Spinal cord (tissue), 9 donors: ENCODE measurements at regions not wholly inside any gene's neighbourhood (a gene's known extent, or its start where the extent isn't known, plus 50 kb on each side); places are given as distances from the start of the nearest gene placed in this dataset.

Source experiments
- DNase-seq, 6 donors: peaks; one replicate each; pipeline versions ENCODE4 v3.0.0 to v3.0.0-alpha.2; 2013 to 2015; ENCODE audit warnings: low spot score in 6 of 6, low read depth in 4 of 6
- H3K27ac ChIP-seq: one replicate; pipeline ENCODE4 v1.5.1; 2013; ENCODE audit warnings: low read depth, low read length, control low read depth
- H3K27me3 ChIP-seq: one replicate; pipeline ENCODE4 v1.6.1; 2013; ENCODE audit warnings: low read length; ENCODE audit not compliant: control insufficient read depth, insufficient read depth
- H3K36me3 ChIP-seq: one replicate; pipeline ENCODE4 v1.6.1; 2013; ENCODE audit warnings: low read length; ENCODE audit not compliant: control insufficient read depth, insufficient read depth
- H3K4me1 ChIP-seq: one replicate; pipeline ENCODE4 v1.6.1; 2013; ENCODE audit warnings: low read length; ENCODE audit not compliant: control insufficient read depth, insufficient read depth
- H3K4me3 ChIP-seq: one replicate; pipeline ENCODE4 v1.5.1; 2013; ENCODE audit warnings: low read depth, low read length, control low read depth
- H3K9me3 ChIP-seq: one replicate; pipeline ENCODE4 v1.6.1; 2013; ENCODE audit warnings: low read length; ENCODE audit not compliant: control insufficient read depth, insufficient read depth
- WGBS: methylation state at CpG from one replicate; pipeline ENCODE4 v1.1.5; 2013; ENCODE audit warnings: missing lambda C conversion rate; ENCODE audit not compliant: insufficient coverage; 5-methylcytosine and 5-hydroxymethylcytosine counted together
- donor health status: healthy.

DNA sequence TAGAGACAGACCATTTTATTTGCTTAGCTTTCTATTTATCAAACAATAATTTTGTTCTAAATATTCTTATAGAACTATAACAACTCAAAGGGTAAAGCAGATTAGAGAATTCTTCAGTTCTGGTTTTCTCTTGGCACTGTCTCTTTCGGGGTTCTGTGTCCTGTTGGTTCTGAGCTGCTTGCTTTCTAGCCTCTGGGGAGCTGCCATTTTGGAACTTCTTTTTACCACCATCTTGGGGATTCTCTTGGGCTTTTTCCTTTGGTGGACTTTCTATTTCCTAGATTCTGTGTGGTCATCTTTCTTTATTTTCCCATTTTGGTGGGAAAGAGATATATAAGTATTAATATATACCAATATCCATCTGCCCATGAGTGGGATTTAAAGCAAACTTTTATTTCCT lies 467.7 kb downstream of the PCNX1 start:
- H3K36me3 ChIP-seq, result no peaks in the 10 kb centered on the region
- no peaks in the 10 kb centered on the region for H3K9me3 ChIP-seq
- 86% methylated on average over 1 of the region's 1 CpG for WGBS

DNA sequence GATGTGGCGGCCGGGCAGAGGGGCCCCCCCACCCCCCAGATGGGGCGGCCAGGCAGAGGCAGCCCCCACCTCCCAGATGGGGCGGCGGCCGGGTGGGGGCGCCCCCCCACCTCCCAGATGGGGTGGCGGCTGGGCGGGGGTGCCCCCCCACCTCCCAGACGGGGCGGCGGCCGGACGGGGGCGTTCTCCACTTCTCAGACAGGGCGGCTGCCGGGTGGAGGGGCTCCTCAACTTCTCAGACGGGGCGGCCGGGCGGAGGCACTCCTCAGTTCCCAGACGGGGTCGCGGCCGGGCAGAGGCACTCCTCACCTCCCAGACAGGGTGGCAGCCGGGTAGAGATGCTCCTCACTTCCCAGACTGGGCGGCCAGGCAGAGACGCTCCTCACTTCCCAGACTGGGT lies 469.8 kb downstream of the PCNX1 start:
- no peak for DNase-seq
- Histone ChIP-seq H3K36me3 (no peaks in the 10 kb centered on the region), H3K4me1 (no peaks in the 10 kb centered on the region), H3K9me3 (no peaks in the 10 kb centered on the region), H3K4me3 (no peak overlapping the region), H3K27ac (no peak overlapping the region), H3K27me3 (no peaks in the 10 kb centered on the region)
- 99% methylated on average over 20 of the region's 28 CpGs for WGBS

More for the DNA sequence above, 467.7 kb downstream of the PCNX1 start:
- H3K27me3 ChIP-seq, result no peaks in the 10 kb centered on the region
- H3K27ac ChIP-seq, result no peak overlapping the region
- H3K4me3 ChIP-seq, result no peak overlapping the region
- H3K4me1 ChIP-seq, result no peaks in the 10 kb centered on the region
- DNase-seq, result no peak

DNA sequence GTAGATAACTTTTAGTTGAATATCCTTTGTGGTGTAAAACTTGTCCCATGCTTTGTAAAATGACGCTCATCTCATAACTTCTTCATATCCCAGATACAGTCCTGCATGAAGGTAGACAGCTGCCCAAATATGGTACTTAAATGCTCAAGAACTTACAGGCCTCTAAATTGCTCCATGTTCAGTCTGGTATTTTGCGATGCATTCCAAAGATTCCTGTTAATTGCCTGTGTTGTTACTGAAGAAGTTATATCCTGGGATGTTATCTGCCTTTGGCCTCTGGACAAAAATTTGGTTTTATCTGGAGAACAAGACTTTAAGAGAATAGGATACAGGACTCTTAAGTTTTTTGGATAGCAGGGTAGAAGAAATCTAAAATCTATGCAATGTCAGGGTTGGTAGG lies 473.0 kb downstream of the PCNX1 start:
- H3K27ac ChIP-seq, result no peak overlapping the region
- no peaks in the 10 kb centered on the region for H3K9me3 ChIP-seq
- H3K4me1 ChIP-seq, result no peaks in the 10 kb centered on the region
- no peak for DNase-seq
- no peaks in the 10 kb centered on the region for H3K36me3 ChIP-seq
- H3K27me3 ChIP-seq, result no peaks in the 10 kb centered on the region
- no peak overlapping the region for H3K4me3 ChIP-seq
- 83% methylated on average over 1 of the region's 2 CpGs for WGBS

DNA sequence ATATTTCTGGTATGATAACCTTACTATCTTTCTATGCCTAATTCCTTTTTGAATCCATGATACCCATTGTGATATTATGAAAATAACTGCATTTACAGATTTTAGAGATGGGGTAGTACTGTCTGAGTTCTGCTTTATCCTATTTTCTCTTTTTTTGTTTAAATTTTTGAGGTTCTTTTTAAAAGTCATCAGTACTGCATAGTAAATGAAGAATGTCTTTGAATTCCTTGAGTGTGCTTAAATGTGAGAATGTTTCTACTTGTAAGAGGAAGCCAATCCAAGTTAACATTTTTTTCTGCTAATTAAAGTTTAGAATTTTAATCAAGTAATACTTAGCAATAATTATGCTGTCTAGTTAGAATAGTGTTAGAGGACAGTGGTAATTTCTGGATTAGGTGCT lies 474.6 kb downstream of the PCNX1 start:
- Histone ChIP-seq H3K4me1 (no peaks in the 10 kb centered on the region), H3K4me3 (no peak overlapping the region), H3K27me3 (no peaks in the 10 kb centered on the region), H3K36me3 (no peaks in the 10 kb centered on the region), H3K9me3 (no peaks in the 10 kb centered on the region), H3K27ac (no peak overlapping the region)
- no peak for DNase-seq

DNA sequence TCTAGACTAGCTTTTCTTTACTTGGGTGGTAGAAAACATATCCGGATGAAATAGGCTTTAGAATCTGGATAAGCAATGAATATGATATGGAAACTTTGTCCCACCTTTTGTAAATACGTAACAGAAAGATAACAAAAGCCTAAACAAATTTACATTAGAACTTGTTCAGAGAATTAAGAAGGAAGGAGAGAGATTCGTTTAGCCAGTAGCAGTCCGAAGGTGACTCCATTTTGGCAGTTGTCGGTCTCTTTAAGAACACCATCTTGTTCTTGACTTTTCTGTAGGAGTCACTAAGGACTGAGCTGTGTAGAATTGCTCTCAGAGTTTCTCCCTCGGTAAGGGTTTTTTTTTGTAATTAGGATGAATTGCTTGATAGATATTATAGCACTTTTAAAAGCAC lies 475.1 kb downstream of the PCNX1 start:
- no peaks in the 10 kb centered on the region for H3K36me3 ChIP-seq
- H3K27me3 ChIP-seq, result no peaks in the 10 kb centered on the region
- H3K27ac ChIP-seq, result no peak overlapping the region
- WGBS, result 100% methylated on average over 1 of the region's 6 CpGs
- H3K4me3 ChIP-seq, result no peak overlapping the region
- DNase-seq, result no peak
- no peaks in the 10 kb centered on the region for H3K9me3 ChIP-seq
- no peaks in the 10 kb centered on the region for H3K4me1 ChIP-seq

DNA sequence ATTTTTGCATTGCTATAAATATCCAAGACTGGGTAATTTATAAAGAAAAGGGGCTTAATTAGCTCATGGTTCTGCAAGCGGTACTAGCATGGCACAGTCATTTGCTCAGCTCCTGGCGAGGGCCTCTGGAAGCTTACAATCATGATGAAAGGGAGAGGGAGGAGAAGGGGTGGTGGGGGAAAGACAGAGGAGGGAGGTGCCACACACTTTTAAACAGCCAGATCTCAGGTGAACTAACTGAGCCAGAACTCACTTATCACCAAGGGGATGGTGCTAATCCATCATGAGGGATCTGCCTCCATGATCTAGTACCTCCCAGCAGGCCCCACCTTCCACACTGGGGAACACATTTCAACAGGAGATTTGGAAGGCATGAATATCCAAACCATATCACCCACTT lies 476.3 kb downstream of the PCNX1 start:
- no peaks in the 10 kb centered on the region for H3K27me3 ChIP-seq
- DNase-seq, result no peak
- no peaks in the 10 kb centered on the region for H3K36me3 ChIP-seq
- H3K27ac ChIP-seq, result no peak overlapping the region
- H3K4me1 ChIP-seq, result no peaks in the 10 kb centered on the region
- 95% methylated on average over 2 of the region's 2 CpGs for WGBS
- no peak overlapping the region for H3K4me3 ChIP-seq
- H3K9me3 ChIP-seq, result no peaks in the 10 kb centered on the region

DNA sequence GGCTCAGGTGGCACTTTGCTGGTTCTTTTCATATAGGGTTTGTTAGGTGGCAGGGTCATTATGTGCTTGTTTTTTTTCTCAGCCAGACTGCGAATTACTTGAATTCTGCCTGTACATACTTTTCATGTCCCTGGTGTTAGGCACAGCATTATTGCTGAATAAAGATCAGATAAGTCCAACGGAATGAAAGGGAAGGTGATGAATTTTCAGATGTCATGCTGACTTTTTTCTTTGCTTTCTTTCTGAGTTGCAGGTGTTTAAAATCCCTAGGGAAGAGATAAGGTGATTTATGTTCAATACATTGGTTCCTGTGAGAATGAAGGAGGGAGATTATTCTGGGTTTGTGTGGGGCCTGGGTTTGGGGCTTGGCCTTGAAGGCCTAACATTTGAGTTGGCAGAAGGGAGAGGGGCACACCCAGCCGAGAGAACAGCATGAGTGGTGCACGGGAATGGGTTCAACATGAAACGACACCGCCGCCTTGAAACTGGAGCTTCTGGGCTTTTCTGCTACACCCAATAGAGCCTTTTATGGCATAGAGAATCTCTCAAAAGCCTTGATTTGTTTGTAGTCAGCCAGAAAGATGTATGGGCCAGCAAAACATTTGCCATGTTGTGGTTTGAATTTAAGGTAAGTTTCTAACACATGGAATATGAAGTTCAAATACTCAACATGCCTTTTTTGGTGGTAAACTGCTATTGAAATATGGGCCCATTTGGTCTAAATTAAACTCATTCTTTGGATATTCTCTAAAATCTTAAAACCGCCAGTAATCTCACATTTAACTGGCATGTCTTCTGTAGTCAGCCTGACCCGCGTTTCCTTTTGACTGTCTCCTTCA lies 477.0 kb downstream of the PCNX1 start:
- Histone ChIP-seq H3K36me3 (no peaks in the 10 kb centered on the region), H3K9me3 (no peaks in the 10 kb centered on the region), H3K27me3 (no peaks in the 10 kb centered on the region), H3K27ac (no peak overlapping the region), H3K4me1 (no peaks in the 10 kb centered on the region), H3K4me3 (no peak overlapping the region)
- WGBS, result 61% methylated on average over 1 of the region's 10 CpGs
- peak in 1 of 6 donors; percentile 22 for DNase-seq

DNA sequence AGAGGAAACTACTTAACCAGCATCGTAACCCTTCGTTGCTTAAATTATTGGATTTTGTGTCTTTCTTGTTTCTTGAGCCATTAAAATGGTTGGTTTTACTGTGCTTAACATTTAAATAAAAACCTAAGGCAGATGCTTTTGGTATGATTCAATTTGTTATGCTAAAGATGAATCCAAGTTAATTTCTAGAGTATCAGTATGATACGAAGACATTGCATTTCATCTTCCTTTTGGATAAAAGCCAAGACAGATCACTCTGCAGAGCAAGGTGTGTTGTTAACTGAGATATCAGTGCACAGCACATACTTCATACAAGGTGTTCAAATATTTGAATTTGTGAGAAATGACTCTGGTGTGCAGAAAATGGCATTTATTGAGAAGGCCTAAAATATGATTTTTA lies 480.5 kb downstream of the PCNX1 start:
- no CpG with 5 or more reads among the region's 3 CpGs for WGBS

DNA sequence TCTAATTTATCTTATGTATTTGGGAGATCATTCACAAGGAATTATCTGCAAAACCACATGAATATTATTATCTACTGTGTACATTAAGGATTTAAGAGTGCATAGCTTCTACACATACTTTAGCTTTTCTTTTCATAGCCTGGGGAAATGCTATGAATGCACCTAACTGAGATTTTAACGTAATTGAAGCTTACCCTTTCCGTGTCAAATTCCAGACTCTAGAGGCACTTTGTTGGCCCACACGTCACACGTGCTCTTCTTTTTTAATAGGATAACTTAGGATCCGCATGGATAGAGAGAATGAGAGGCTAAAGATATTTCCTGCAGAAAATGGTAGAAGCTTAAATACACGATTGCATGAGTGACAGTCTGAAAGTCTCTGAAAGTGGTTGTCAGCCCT lies 481.1 kb downstream of the PCNX1 start:
- Histone ChIP-seq H3K27ac (no peak overlapping the region), H3K4me1 (no peaks in the 10 kb centered on the region), H3K9me3 (no peaks in the 10 kb centered on the region), H3K4me3 (no peak overlapping the region), H3K36me3 (no peaks in the 10 kb centered on the region), H3K27me3 (no peaks in the 10 kb centered on the region)
- no peak for DNase-seq
- 93% methylated on average over 4 of the region's 6 CpGs for WGBS

More for the DNA sequence above, 480.5 kb downstream of the PCNX1 start:
- Histone ChIP-seq H3K27me3 (no peaks in the 10 kb centered on the region), H3K27ac (no peak overlapping the region), H3K4me1 (no peaks in the 10 kb centered on the region), H3K36me3 (no peaks in the 10 kb centered on the region), H3K9me3 (no peaks in the 10 kb centered on the region), H3K4me3 (no peak overlapping the region)
- DNase-seq, result no peak

DNA sequence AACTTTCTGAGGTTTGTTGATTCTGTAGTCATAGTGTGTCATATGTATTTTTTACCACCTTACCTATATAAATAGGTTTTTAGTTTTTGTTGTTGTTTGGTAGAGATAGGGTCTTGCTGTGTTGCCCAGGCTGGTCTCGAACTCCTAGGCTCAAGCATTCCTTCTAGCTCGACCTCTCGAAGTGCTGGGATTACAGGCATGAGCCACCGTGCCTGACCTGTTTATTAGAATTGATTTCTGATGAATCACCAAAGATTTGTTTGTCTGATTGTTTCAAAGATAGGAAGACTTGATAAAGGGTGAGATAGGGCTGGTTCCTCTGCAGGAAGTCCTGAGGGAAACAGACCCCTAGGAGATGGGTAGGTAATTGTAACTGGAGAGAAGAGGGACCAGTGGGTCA lies 481.6 kb downstream of the PCNX1 start:
- Histone ChIP-seq H3K27ac (no peak overlapping the region), H3K27me3 (no peaks in the 10 kb centered on the region), H3K36me3 (no peaks in the 10 kb centered on the region), H3K4me1 (no peaks in the 10 kb centered on the region), H3K9me3 (no peaks in the 10 kb centered on the region), H3K4me3 (no peak overlapping the region)
- DNase-seq, result no peak
- 96% methylated on average over 4 of the region's 4 CpGs for WGBS
